HepG2 (cell line): ENCODE measurements at regions not wholly inside any gene's neighbourhood (a gene's known extent, or its start where the extent isn't known, plus 50 kb on each side); places are given as distances from the start of the nearest gene placed in this dataset.

Experiments used
- GABPA ChIP-seq, 2 experiments: IDR thresholded peaks; 2 replicates each; pipeline ENCODE4 v1.6.1; 2011 to 2016; ENCODE audit warnings: low read depth in 2 of 2, low read length in 1 of 2, missing biosample characterization in 1 of 2, missing genetic modification characterization in 1 of 2
- GFI1 ChIP-seq: sonication (generic); formaldehyde crosslinking; IDR thresholded peaks from 2 replicates; pipeline ENCODE4 v1.5.0; 2020; ENCODE audit warnings: missing genetic modification reagents, mild to moderate bottlenecking, borderline replicate concordance
- HDAC1 ChIP-seq: sonication (generic); formaldehyde crosslinking; IDR thresholded peaks from 2 replicates; pipeline ENCODE4 v1.5.1; 2020; ENCODE audit warnings: mild to moderate bottlenecking, missing genetic modification reagents
- ISX ChIP-seq: sonication (generic); formaldehyde crosslinking; conservative IDR thresholded peaks from 2 replicates; pipeline ENCODE4 v1.5.0; 2020; ENCODE audit warnings: missing genetic modification reagents
- JARID2 ChIP-seq: sonication (generic); formaldehyde crosslinking; IDR thresholded peaks from 2 replicates; pipeline ENCODE4 v1.8.1; 2023; ENCODE audit warnings: missing genetic modification reagents, inconsistent platforms; ENCODE audit not compliant: insufficient replicate concordance
- KLF11 ChIP-seq: IDR thresholded peaks from 2 replicates; pipeline ENCODE4 v1.6.1; 2016; ENCODE audit warnings: missing compliant biosample characterization
- NFIB ChIP-seq: sonication (generic); formaldehyde crosslinking; IDR thresholded peaks from 2 replicates; pipeline ENCODE4 v1.9.0; 2021; ENCODE audit warnings: missing genetic modification reagents, mild to moderate bottlenecking, borderline replicate concordance
- NRL ChIP-seq: sonication (generic); formaldehyde crosslinking; IDR thresholded peaks from 2 replicates; pipeline ENCODE4 v1.5.0; 2020; ENCODE audit warnings: missing genetic modification reagents, mild to moderate bottlenecking, moderate library complexity, borderline replicate concordance
- SRSF1 ChIP-seq: fragments of 200-400 bp; formaldehyde crosslinking; optimal IDR thresholded peaks from 2 replicates; pipeline ENCODE3; 2017; ENCODE audit warnings: mild to moderate bottlenecking, low read depth, low read length, moderate library complexity
- WIZ ChIP-seq: sonication (generic); formaldehyde crosslinking; IDR thresholded peaks from 2 replicates; pipeline ENCODE4 v1.5.1; 2020; ENCODE audit warnings: mild to moderate bottlenecking, missing genetic modification reagents
- ZBTB43 ChIP-seq: sonication (generic); formaldehyde crosslinking; conservative IDR thresholded peaks from 2 replicates; pipeline ENCODE4 v1.4.0; 2020; ENCODE audit warnings: missing genetic modification reagents
- ZNF335 ChIP-seq: sonication (generic); formaldehyde crosslinking; IDR thresholded peaks from 2 replicates; pipeline ENCODE4 v1.4.0; 2020; ENCODE audit warnings: missing genetic modification reagents
- ZNF382 ChIP-seq: sonication (generic); formaldehyde crosslinking; IDR thresholded peaks from 2 replicates; pipeline ENCODE4 v1.5.0; 2020; ENCODE audit warnings: missing genetic modification reagents, mild to moderate bottlenecking, borderline replicate concordance
- ZNF501 ChIP-seq: sonication (generic); formaldehyde crosslinking; IDR thresholded peaks from 2 replicates; pipeline ENCODE4 v1.5.1; 2020; ENCODE audit warnings: mild to moderate bottlenecking, moderate library complexity, missing genetic modification reagents
- ZNF543 ChIP-seq: sonication (generic); formaldehyde crosslinking; IDR thresholded peaks from 2 replicates; pipeline ENCODE4 v1.4.0; 2020; ENCODE audit warnings: mild to moderate bottlenecking, missing genetic modification reagents
- ZNF557 ChIP-seq: sonication (generic); formaldehyde crosslinking; IDR thresholded peaks from 2 replicates; pipeline ENCODE4 v1.4.0; 2020; ENCODE audit warnings: missing genetic modification reagents
- ZNF687 ChIP-seq: sonication (generic); formaldehyde crosslinking; IDR thresholded peaks from 2 replicates; pipeline ENCODE4 v1.5.1; 2020; ENCODE audit warnings: mild to moderate bottlenecking, missing genetic modification reagents, moderate library complexity
- ZNF782 ChIP-seq: sonication (generic); formaldehyde crosslinking; IDR thresholded peaks from 2 replicates; pipeline ENCODE4 v1.4.0; 2020; ENCODE audit warnings: missing genetic modification reagents, mild to moderate bottlenecking, borderline replicate concordance
- ZNF883 ChIP-seq: sonication (generic); formaldehyde crosslinking; IDR thresholded peaks from 2 replicates; pipeline ENCODE4 v1.5.1; 2020; ENCODE audit warnings: mild to moderate bottlenecking, missing genetic modification reagents; ENCODE audit errors: not compliant biosample characterization
- ZNF891 ChIP-seq: sonication (generic); formaldehyde crosslinking; IDR thresholded peaks from 2 replicates; pipeline ENCODE4 v1.5.0; 2020; ENCODE audit warnings: mild to moderate bottlenecking, missing genetic modification reagents
- TF ChIP-seq, protein P1 (sequence below): sonication (generic); formaldehyde crosslinking; IDR thresholded peaks from 2 replicates; pipeline ENCODE4 v1.4.0; 2020; ENCODE audit warnings: missing genetic modification reagents

GRCh38 chr19:24033301-24033962 is 53.6 kb upstream of the ZNF254 start (continued):
- TF ChIP-seq HDAC1 = peak; percentile 77
- TF ChIP-seq ZNF501 (CRISPR knock-in tag) = peak; percentile 42; the same call in 1 of the 2 replicates
- TF ChIP-seq WIZ (CRISPR knock-in tag) = peak; percentile 65; the same call in 1 of the 2 replicates
- TF ChIP-seq GABPA (IDR thresholded peaks at IDR 0.05; ENCODE audit: low read depth, low read length) = no peak
- TF ChIP-seq GABPA (CRISPR knock-in tag; IDR thresholded peaks at IDR 0.05; ENCODE audit: low read depth) = peak; percentile 53
- peak; percentile 44; the same call in 1 of the 2 replicates for TF ChIP-seq NRL
- 0 out of 2 replicates have a peak, but pooled peaks have one; percentile 39 for TF ChIP-seq ZNF891 (CRISPR knock-in tag)
- peak; percentile 85 for TF ChIP-seq SRSF1
- TF ChIP-seq ZNF382 (CRISPR knock-in tag) = no peak
- peak; percentile 37 for TF ChIP-seq ZNF883 (CRISPR knock-in tag)
- TF ChIP-seq ZBTB43 (CRISPR knock-in tag) = no peak
- TF ChIP-seq ZNF543 (CRISPR knock-in tag) = peak; percentile 82; the same call in 1 of the 2 replicates
- TF ChIP-seq ISX (CRISPR knock-in tag) = no peak
- TF ChIP-seq ZNF687 (CRISPR knock-in tag) = peak; percentile 86
- peak; percentile 16 for TF ChIP-seq JARID2 (CRISPR knock-in tag)
- TF ChIP-seq KLF11 (CRISPR knock-in tag) = 0 out of 2 replicates have a peak, but pooled peaks have one; percentile 17
- peak; percentile 50 for TF ChIP-seq GFI1
- no peak for TF ChIP-seq NFIB (CRISPR knock-in tag)
- TF ChIP-seq, protein P1, sequence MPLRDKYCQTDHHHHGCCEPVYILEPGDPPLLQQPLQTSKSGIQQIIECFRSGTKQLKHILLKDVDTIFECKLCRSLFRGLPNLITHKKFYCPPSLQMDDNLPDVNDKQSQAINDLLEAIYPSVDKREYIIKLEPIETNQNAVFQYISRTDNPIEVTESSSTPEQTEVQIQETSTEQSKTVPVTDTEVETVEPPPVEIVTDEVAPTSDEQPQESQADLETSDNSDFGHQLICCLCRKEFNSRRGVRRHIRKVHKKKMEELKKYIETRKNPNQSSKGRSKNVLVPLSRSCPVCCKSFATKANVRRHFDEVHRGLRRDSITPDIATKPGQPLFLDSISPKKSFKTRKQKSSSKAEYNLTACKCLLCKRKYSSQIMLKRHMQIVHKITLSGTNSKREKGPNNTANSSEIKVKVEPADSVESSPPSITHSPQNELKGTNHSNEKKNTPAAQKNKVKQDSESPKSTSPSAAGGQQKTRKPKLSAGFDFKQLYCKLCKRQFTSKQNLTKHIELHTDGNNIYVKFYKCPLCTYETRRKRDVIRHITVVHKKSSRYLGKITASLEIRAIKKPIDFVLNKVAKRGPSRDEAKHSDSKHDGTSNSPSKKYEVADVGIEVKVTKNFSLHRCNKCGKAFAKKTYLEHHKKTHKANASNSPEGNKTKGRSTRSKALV = no peak
- TF ChIP-seq ZNF782 = no peak
- 0 out of 2 replicates have a peak, but pooled peaks have one; percentile 21 for TF ChIP-seq ZNF335 (CRISPR knock-in tag)
- TF ChIP-seq ZNF557 = no peak
